Body of pancreas (tissue), 4 donors: ENCODE measurements at regions not wholly inside any gene's neighbourhood (a gene's known extent, or its start where the extent isn't known, plus 50 kb on each side); places are given as distances from the start of the nearest gene placed in this dataset.

Experiments
- ATAC-seq: fragments of 150-250 bp; one replicate; pipeline ENCODE4 v1.9.1; 2016
- DNase-seq, 4 donors: peaks; one replicate each; pipeline ENCODE4 v3.0.0-alpha.2; 2019
- H3K27ac ChIP-seq, 4 donors: fragments of 200-600 bp; sonication (generic); 1 replicate in 3 of 4; 2 replicates in 1 of 4; pipeline versions ENCODE4 v1.5.1 to v1.6.1; 2016 to 2019; ENCODE audit warnings: mild to moderate bottlenecking in 1 of 4, mixed read lengths in 1 of 4, moderate library complexity in 1 of 4
- H3K27me3 ChIP-seq, 2 donors: fragments of 200-600 bp; sonication (generic); one replicate each; pipeline ENCODE4 v1.6.0; 2016; ENCODE audit warnings: mild to moderate bottlenecking in 1 of 2
- H3K36me3 ChIP-seq, 2 donors: fragments of 200-600 bp; sonication (generic); replicated peaks in 1 of 2; 2 replicates each; pipeline ENCODE4 v1.5.1; 2016; ENCODE audit warnings: low read depth in 2 of 2; ENCODE audit not compliant: insufficient read depth in 1 of 2
- H3K4me1 ChIP-seq: fragments of 200-600 bp; sonication (generic); one replicate; pipeline ENCODE4 v1.6.0; 2016
- H3K4me3 ChIP-seq, 2 donors: fragments of 200-600 bp; sonication (generic); 1 replicate in 1 of 2; 2 replicates in 1 of 2; pipeline ENCODE4 v1.5.1; 2016 to 2019
- H3K9me3 ChIP-seq, 3 donors: fragments of 200-600 bp; sonication (generic); 1 replicate in 2 of 3; 2 replicates in 1 of 3; pipeline ENCODE4 v1.5.1; 2016
- CTCF ChIP-seq, 7 experiments: fragments of 450-650 bp in 4 of 7; fragments of 200-600 bp in 3 of 7; sonication (generic) in 3 of 7; IDR thresholded peaks; one replicate each; pipeline ENCODE4 v1.5.1; 2016 to 2019; ENCODE audit warnings: antibody characterized with exemption in 7 of 7
- POLR2A ChIP-seq, 3 donors: fragments of 450-650 bp; IDR thresholded peaks; one replicate each; pipeline ENCODE4 v1.6.1; 2016; ENCODE audit warnings: antibody characterized with exemption in 3 of 3, mild to moderate bottlenecking in 2 of 3
- WGBS, 2 donors: methylation state at CpG; one replicate each; pipeline ENCODE4 v1.1.5; 2017; 5-methylcytosine and 5-hydroxymethylcytosine counted together
- intact Hi-C: fragments of 100-400 bp; cut with DNase I; formaldehyde crosslinking; loops from one replicate; pipeline ENCODE4 v1.15.1; 2023

GRCh38 chr16:86740906-86741799 lies 162.8 kb downstream of the FOXL1 start:
- DNase-seq: peak in 3 of 4 donors; percentile 14 to 26 (median 22)
- ATAC-seq: peak; percentile 33
- Histone ChIP-seq H3K4me1 (peaks cover 7% of the 10 kb centered on the region), H3K27ac (no peak overlapping the region), H3K36me3 (no peaks in the 10 kb centered on the region), H3K27me3 (no peaks in the 10 kb centered on the region), H3K4me3 (no peak overlapping the region), H3K9me3 (no peaks in the 10 kb centered on the region)
- TF ChIP-seq POLR2A (IDR thresholded peaks at IDR 0.05) (no peak), CTCF (IDR thresholded peaks at IDR 0.05) (no peak)
- intact Hi-C loops: no loop called here
- WGBS, 2 donors: 13 to 18% methylated on average over 35 of the region's 35 CpGs

GRCh38 chr16:86747761-86748160 lies 169.4 kb downstream of the FOXL1 start:
- no peak overlapping the region for H3K27ac ChIP-seq
- H3K27me3 ChIP-seq: no peaks in the 10 kb centered on the region
- no peak for ATAC-seq
- H3K9me3 ChIP-seq: no peaks in the 10 kb centered on the region
- H3K4me1 ChIP-seq: no peaks in the 10 kb centered on the region
- H3K4me3 ChIP-seq: no peak overlapping the region
- 71 to 76% methylated on average over 11 to 13 of the region's 13 CpGs for WGBS, 2 donors
- no peaks in the 10 kb centered on the region for H3K36me3 ChIP-seq
- no peak for DNase-seq
- TF ChIP-seq CTCF (IDR thresholded peaks at IDR 0.05): no peak
- TF ChIP-seq POLR2A (IDR thresholded peaks at IDR 0.05): no peak
- intact Hi-C loops: no loop called here

- WGBS, 2 donors: 63 to 73% methylated on average over 1 to 3 of the region's 3 CpGs
- Histone ChIP-seq H3K27me3 (no peaks in the 10 kb centered on the region), H3K27ac (no peak overlapping the region), H3K4me1 (no peaks in the 10 kb centered on the region), H3K36me3 (no peaks in the 10 kb centered on the region), H3K4me3 (no peak overlapping the region), H3K9me3 (no peaks in the 10 kb centered on the region)
- ATAC-seq (no peak), DNase-seq (no peak)
- TF ChIP-seq CTCF (IDR thresholded peaks at IDR 0.05) (no peak), POLR2A (IDR thresholded peaks at IDR 0.05) (no peak)
- intact Hi-C loops: no loop called here
Measured at GRCh38 chr16:86748652-86749051, 170.3 kb downstream of the FOXL1 start.

- H3K9me3 ChIP-seq: no peaks in the 10 kb centered on the region
- no peaks in the 10 kb centered on the region for H3K36me3 ChIP-seq
- no peak overlapping the region for H3K27ac ChIP-seq
- WGBS, 2 donors: 61 to 66% methylated on average over 12 of the region's 12 CpGs
- intact Hi-C loops: no loop called here
- ATAC-seq: no peak
- TF ChIP-seq CTCF (IDR thresholded peaks at IDR 0.05): no peak
- TF ChIP-seq POLR2A (IDR thresholded peaks at IDR 0.05): no peak
- DNase-seq: no peak
- no peaks in the 10 kb centered on the region for H3K27me3 ChIP-seq
- H3K4me3 ChIP-seq: no peak overlapping the region
- H3K4me1 ChIP-seq: no peaks in the 10 kb centered on the region
Measured at GRCh38 chr16:86751076-86752030, 173.0 kb downstream of the FOXL1 start.
